H9 (cell line): ENCODE measurements at regions not wholly inside any gene's neighbourhood (a gene's known extent, or its start where the extent isn't known, plus 50 kb on each side); places are given as distances from the start of the nearest gene placed in this dataset.

Experiments used
- DNase-seq: peaks from one replicate; pipeline ENCODE4 v3.0.0-alpha.2; 2017
- H2AFZ ChIP-seq: one replicate; pipeline ENCODE4 v1.6.1; 2013; ENCODE audit warnings: mild to moderate bottlenecking, low read length, control low read depth, moderate library complexity
- H2AK5ac ChIP-seq: 2 replicates; pipeline ENCODE4 v1.6.1; 2013; ENCODE audit warnings: low read length, control low read depth, mixed read lengths; ENCODE audit not compliant: insufficient read length
- H2BK120ac ChIP-seq: one replicate; pipeline ENCODE4 v1.6.1; 2013; ENCODE audit warnings: low read depth, mild to moderate bottlenecking, low read length, control low read depth, inconsistent platforms; ENCODE audit not compliant: poor library complexity, severe bottlenecking
- H2BK12ac ChIP-seq: 2 replicates; pipeline ENCODE4 v1.6.1; 2013; ENCODE audit warnings: low read length, control low read depth, mixed read lengths, low read depth; ENCODE audit not compliant: insufficient read length
- H2BK15ac ChIP-seq: 2 replicates; pipeline ENCODE4 v1.6.1; 2013; ENCODE audit warnings: low read depth, low read length, control low read depth
- H2BK20ac ChIP-seq: one replicate; pipeline ENCODE4 v1.6.1; 2013; ENCODE audit warnings: low read depth, mild to moderate bottlenecking, low read length, control low read depth, inconsistent platforms; ENCODE audit not compliant: poor library complexity, severe bottlenecking
- H2BK5ac ChIP-seq: 2 replicates; pipeline ENCODE4 v1.6.1; 2013; ENCODE audit warnings: low read length, control low read depth, mixed read lengths; ENCODE audit not compliant: insufficient read length
- H3K14ac ChIP-seq: 2 replicates; pipeline ENCODE4 v1.6.1; 2013; ENCODE audit warnings: low read length, control low read depth; ENCODE audit not compliant: insufficient read depth
- H3K18ac ChIP-seq: 2 replicates; pipeline ENCODE4 v1.6.1; 2013; ENCODE audit warnings: low read depth, mild to moderate bottlenecking, mixed read lengths, low read length, control low read depth; ENCODE audit not compliant: insufficient read length
- H3K23ac ChIP-seq: 2 replicates; pipeline ENCODE4 v1.6.1; 2013; ENCODE audit warnings: low read length, control low read depth, mixed read lengths, low read depth; ENCODE audit not compliant: insufficient read length
- H3K23me2 ChIP-seq: 2 replicates; pipeline ENCODE4 v1.6.1; 2013; ENCODE audit warnings: low read depth, mild to moderate bottlenecking, mixed read lengths, low read length, control low read depth; ENCODE audit not compliant: insufficient read length, poor library complexity, severe bottlenecking
- H3K27ac ChIP-seq: 2 replicates; pipeline ENCODE4 v1.5.1; 2013; ENCODE audit warnings: low read length, control low read depth, mixed read lengths, low read depth; ENCODE audit not compliant: insufficient read length
- H3K27me3 ChIP-seq: 2 replicates; pipeline ENCODE4 v1.6.1; 2013; ENCODE audit warnings: low read length, control low read depth, inconsistent platforms; ENCODE audit not compliant: insufficient read depth
- H3K4ac ChIP-seq: 2 replicates; pipeline ENCODE4 v1.6.1; 2013; ENCODE audit warnings: low read depth, mild to moderate bottlenecking, control low read depth, inconsistent platforms, low read length, moderate library complexity
- H3K4me1 ChIP-seq: 2 replicates; pipeline ENCODE4 v1.6.1; 2013; ENCODE audit warnings: low read length, control low read depth, inconsistent platforms; ENCODE audit not compliant: insufficient read depth
- H3K4me2 ChIP-seq: 2 replicates; pipeline ENCODE4 v1.6.1; 2013; ENCODE audit warnings: low read length, control low read depth, mixed read lengths; ENCODE audit not compliant: insufficient read length, insufficient read depth
- H3K56ac ChIP-seq: 2 replicates; pipeline ENCODE4 v1.6.1; 2013; ENCODE audit warnings: low read depth, mild to moderate bottlenecking, mixed read lengths, low read length, control low read depth; ENCODE audit not compliant: insufficient read length
- H3K79me1 ChIP-seq: 2 replicates; pipeline ENCODE4 v1.6.1; 2013; ENCODE audit warnings: low read depth, mild to moderate bottlenecking, moderate library complexity, low read length, control low read depth, inconsistent platforms; ENCODE audit not compliant: insufficient read depth, poor library complexity, severe bottlenecking
- H3K79me2 ChIP-seq: 2 replicates; pipeline ENCODE4 v1.6.1; 2013; ENCODE audit warnings: low read length, control low read depth, inconsistent platforms; ENCODE audit not compliant: insufficient read depth
- H3K9ac ChIP-seq: 2 replicates; pipeline ENCODE4 v1.6.1; 2013; ENCODE audit warnings: low read length, control low read depth, mixed read lengths; ENCODE audit not compliant: insufficient read length; ENCODE audit errors: extremely low read depth
- H3K9me3 ChIP-seq: one replicate; pipeline ENCODE4 v1.6.1; 2013; ENCODE audit warnings: low read depth, low read length, inconsistent platforms; ENCODE audit not compliant: control insufficient read depth
- H3T11ph ChIP-seq: one replicate; pipeline ENCODE4 v1.6.1; 2013; ENCODE audit warnings: mild to moderate bottlenecking, low read length, control low read depth, inconsistent platforms
- H4K20me1 ChIP-seq: one replicate; pipeline ENCODE4 v1.6.1; 2013; ENCODE audit not compliant: control insufficient read depth, insufficient read length, insufficient read depth
- H4K5ac ChIP-seq: 2 replicates; pipeline ENCODE4 v1.6.1; 2013; ENCODE audit warnings: low read depth, mild to moderate bottlenecking, mixed read lengths, low read length, control low read depth; ENCODE audit not compliant: insufficient read length
- H4K8ac ChIP-seq: replicated peaks from 2 replicates; pipeline ENCODE4 v1.6.1; 2013; ENCODE audit warnings: low read length, control low read depth, mixed read lengths, low read depth; ENCODE audit not compliant: insufficient read length
- H4K91ac ChIP-seq: 2 replicates; pipeline ENCODE4 v1.6.1; 2013; ENCODE audit warnings: low read depth, mild to moderate bottlenecking, moderate library complexity, mixed read lengths, low read length, control low read depth; ENCODE audit not compliant: insufficient read length
- H3K27ac Mint-ChIP-seq, 3 experiments: 2 replicates in 2 of 3; 3 replicates in 1 of 3; pipeline ENCODE4 v1.8.0; 2020 to 2021; ENCODE audit warnings: mixed read lengths in 3 of 3, mild to moderate bottlenecking in 1 of 3, moderate library complexity in 1 of 3
- H3K27me3 Mint-ChIP-seq: 2 replicates; pipeline ENCODE4 v1.8.0; 2021; ENCODE audit warnings: low read depth, mild to moderate bottlenecking, moderate library complexity, mixed read lengths
- H3K36me3 Mint-ChIP-seq, 3 experiments: 2 replicates in 2 of 3; 3 replicates in 1 of 3; pipeline ENCODE4 v1.8.0; 2020 to 2021; ENCODE audit warnings: low read depth in 3 of 3, mixed read lengths in 3 of 3; ENCODE audit not compliant: insufficient read depth in 1 of 3
- H3K4me1 Mint-ChIP-seq, 2 experiments: 2 replicates each; pipeline ENCODE4 v1.8.0; 2020; ENCODE audit warnings: mixed read lengths in 2 of 2
- H3K4me3 Mint-ChIP-seq, 2 experiments: 2 replicates in 1 of 2; 3 replicates in 1 of 2; pipeline ENCODE4 v1.8.0; 2020 to 2021; ENCODE audit warnings: mild to moderate bottlenecking in 2 of 2, mixed read lengths in 2 of 2, moderate library complexity in 1 of 2
- H3K9me3 Mint-ChIP-seq, 2 experiments: 2 replicates in 1 of 2; 3 replicates in 1 of 2; pipeline ENCODE4 v1.8.0; 2020; ENCODE audit warnings: mild to moderate bottlenecking in 2 of 2, mixed read lengths in 2 of 2, moderate library complexity in 1 of 2
- WGBS: extraction: QIAGEN DNeasy Blood & Tissue Kit; methylation state at CpG from one replicate; pipeline ENCODE4 v1.1.7; 2013; ENCODE audit warnings: missing lambda C conversion rate, low lambda C conversion rate, mixed read lengths; ENCODE audit not compliant: insufficient read length; ENCODE audit errors: extremely low coverage; 5-methylcytosine and 5-hydroxymethylcytosine counted together
- TF ChIP-seq, protein P1 (sequence below): fragments of 200-600 bp; sonication (generic); conservative IDR thresholded peaks from 3 replicates; pipeline ENCODE4 v1.8.0; 2021; ENCODE audit warnings: antibody characterized with exemption, mild to moderate bottlenecking

- no peak overlapping the region for H3K4me2 ChIP-seq
- no peak overlapping the region for H3K56ac ChIP-seq
- H4K8ac ChIP-seq: no peak overlapping the region
- H3T11ph ChIP-seq: no peak overlapping the region
- peaks cover 3 to 4% of the 10 kb centered on the region in 2 experiments; a peak in 4 of 5 replicates for H3K9me3 Mint-ChIP-seq
- H4K91ac ChIP-seq: no peak overlapping the region
- WGBS: no CpG with 5 or more reads among the region's 1 CpG
- H2AFZ ChIP-seq: no peak overlapping the region
- H2BK15ac ChIP-seq: no peak overlapping the region
- no peak overlapping the region for H4K5ac ChIP-seq
- H3K18ac ChIP-seq: no peak overlapping the region
- no peak overlapping the region for H3K4ac ChIP-seq
- H3K79me1 ChIP-seq: no peaks in the 10 kb centered on the region
- H4K20me1 ChIP-seq: no peaks in the 10 kb centered on the region
- peaks cover 4% of the 10 kb centered on the region for H3K27me3 Mint-ChIP-seq
- H2BK20ac ChIP-seq: no peak overlapping the region
- H3K4me1 Mint-ChIP-seq: peaks cover 0 to 2% of the 10 kb centered on the region in 2 experiments; a peak in 1 of 4 replicates
- H2BK12ac ChIP-seq: no peak overlapping the region
- H3K27me3 ChIP-seq: no peaks in the 10 kb centered on the region
- H3K36me3 Mint-ChIP-seq: no peaks in the 10 kb centered on the region
- no peaks in the 10 kb centered on the region for H3K23me2 ChIP-seq
- no peak overlapping the region for H3K9ac ChIP-seq
- DNase-seq: no peak
- no peaks in the 10 kb centered on the region for H3K79me2 ChIP-seq
- H3K4me3 Mint-ChIP-seq: no peak overlapping the region
- no peak overlapping the region for H3K14ac ChIP-seq
- no peaks in the 10 kb centered on the region for H3K9me3 ChIP-seq
- H2BK120ac ChIP-seq: no peak overlapping the region
- no peak overlapping the region for H3K23ac ChIP-seq
- no peaks in the 10 kb centered on the region for H3K4me1 ChIP-seq
- H3K27ac Mint-ChIP-seq: no peak overlapping the region
- H2AK5ac ChIP-seq: no peak overlapping the region
- TF ChIP-seq, protein P1, sequence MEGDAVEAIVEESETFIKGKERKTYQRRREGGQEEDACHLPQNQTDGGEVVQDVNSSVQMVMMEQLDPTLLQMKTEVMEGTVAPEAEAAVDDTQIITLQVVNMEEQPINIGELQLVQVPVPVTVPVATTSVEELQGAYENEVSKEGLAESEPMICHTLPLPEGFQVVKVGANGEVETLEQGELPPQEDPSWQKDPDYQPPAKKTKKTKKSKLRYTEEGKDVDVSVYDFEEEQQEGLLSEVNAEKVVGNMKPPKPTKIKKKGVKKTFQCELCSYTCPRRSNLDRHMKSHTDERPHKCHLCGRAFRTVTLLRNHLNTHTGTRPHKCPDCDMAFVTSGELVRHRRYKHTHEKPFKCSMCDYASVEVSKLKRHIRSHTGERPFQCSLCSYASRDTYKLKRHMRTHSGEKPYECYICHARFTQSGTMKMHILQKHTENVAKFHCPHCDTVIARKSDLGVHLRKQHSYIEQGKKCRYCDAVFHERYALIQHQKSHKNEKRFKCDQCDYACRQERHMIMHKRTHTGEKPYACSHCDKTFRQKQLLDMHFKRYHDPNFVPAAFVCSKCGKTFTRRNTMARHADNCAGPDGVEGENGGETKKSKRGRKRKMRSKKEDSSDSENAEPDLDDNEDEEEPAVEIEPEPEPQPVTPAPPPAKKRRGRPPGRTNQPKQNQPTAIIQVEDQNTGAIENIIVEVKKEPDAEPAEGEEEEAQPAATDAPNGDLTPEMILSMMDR: no peak
- H3K27ac ChIP-seq: no peak overlapping the region
- no peak overlapping the region for H2BK5ac ChIP-seq
Observed at GRCh38 chr1:221206076-221206475, 326.8 kb downstream of the HLX start.
